Epithelial cell of esophagus (primary cell): ENCODE measurements at regions not wholly inside any gene's neighbourhood (a gene's known extent, or its start where the extent isn't known, plus 50 kb on each side); places are given as distances from the start of the nearest gene placed in this dataset.
A peak's percentile ranks its signal among the peaks of the same experiment; 100 is the strongest.

ENCODE experiments used
- DNase-seq: peaks from one replicate; pipeline ENCODE4 v3.0.0; 2010; ENCODE audit warnings: low read depth
- H3K4me3 ChIP-seq: 2 replicates; pipeline ENCODE4 v1.5.1; 2011; ENCODE audit warnings: mild to moderate bottlenecking, low read length, control low read depth
- TF ChIP-seq, protein P1 (sequence below): IDR thresholded peaks from 2 replicates; pipeline ENCODE4 v1.5.1; 2011; ENCODE audit warnings: low read depth, mild to moderate bottlenecking, low read length, control low read depth, inconsistent platforms; ENCODE audit not compliant: insufficient read depth; ENCODE audit errors: missing control alignments

DNA sequence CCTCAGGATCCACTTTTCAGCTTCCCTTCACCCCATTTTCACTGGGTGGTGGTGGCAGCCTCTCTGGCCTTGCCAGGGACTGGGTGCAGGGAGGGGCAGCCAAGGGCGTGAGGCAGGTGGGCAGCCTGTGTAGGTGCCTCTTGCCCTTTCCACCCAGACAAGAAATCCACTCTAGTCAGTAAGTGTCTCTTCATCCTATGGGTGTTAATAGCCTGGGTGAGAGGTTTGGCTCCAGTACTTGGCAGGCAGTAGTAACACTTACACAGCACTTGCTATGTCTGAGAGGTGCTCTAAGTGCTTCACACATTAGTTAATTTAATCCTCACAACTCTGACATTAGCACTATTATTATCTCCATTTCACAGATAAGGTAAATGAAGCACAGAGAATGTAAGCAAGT, 171.9 kb downstream of the EMP1 start:
- H3K4me3 ChIP-seq: no peak overlapping the region
- TF ChIP-seq, protein P1, sequence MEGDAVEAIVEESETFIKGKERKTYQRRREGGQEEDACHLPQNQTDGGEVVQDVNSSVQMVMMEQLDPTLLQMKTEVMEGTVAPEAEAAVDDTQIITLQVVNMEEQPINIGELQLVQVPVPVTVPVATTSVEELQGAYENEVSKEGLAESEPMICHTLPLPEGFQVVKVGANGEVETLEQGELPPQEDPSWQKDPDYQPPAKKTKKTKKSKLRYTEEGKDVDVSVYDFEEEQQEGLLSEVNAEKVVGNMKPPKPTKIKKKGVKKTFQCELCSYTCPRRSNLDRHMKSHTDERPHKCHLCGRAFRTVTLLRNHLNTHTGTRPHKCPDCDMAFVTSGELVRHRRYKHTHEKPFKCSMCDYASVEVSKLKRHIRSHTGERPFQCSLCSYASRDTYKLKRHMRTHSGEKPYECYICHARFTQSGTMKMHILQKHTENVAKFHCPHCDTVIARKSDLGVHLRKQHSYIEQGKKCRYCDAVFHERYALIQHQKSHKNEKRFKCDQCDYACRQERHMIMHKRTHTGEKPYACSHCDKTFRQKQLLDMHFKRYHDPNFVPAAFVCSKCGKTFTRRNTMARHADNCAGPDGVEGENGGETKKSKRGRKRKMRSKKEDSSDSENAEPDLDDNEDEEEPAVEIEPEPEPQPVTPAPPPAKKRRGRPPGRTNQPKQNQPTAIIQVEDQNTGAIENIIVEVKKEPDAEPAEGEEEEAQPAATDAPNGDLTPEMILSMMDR: no peak
- no peak for DNase-seq

DNA sequence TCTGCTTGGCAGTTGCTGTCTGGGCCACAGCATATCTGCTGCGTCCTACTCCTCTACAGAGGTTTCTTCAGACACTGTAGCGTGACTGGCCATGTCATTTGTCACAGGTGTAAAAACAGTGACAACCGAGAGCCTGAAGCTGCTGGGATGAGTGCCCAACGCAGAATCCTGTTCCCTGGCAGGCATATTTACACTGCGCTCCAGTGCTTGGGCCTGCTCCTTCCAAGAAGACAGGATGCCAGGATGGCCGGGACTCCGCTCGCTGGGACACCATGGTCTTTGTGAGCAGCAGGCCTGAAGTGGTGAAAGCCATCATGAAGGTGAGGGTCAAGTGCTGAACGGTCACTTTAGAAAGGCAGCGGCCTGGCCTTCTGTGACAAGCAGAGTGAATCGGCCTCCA, 171.4 kb downstream of the EMP1 start:
- TF ChIP-seq, protein P1: no peak
- no peak for DNase-seq
- H3K4me3 ChIP-seq: no peak overlapping the region

DNA sequence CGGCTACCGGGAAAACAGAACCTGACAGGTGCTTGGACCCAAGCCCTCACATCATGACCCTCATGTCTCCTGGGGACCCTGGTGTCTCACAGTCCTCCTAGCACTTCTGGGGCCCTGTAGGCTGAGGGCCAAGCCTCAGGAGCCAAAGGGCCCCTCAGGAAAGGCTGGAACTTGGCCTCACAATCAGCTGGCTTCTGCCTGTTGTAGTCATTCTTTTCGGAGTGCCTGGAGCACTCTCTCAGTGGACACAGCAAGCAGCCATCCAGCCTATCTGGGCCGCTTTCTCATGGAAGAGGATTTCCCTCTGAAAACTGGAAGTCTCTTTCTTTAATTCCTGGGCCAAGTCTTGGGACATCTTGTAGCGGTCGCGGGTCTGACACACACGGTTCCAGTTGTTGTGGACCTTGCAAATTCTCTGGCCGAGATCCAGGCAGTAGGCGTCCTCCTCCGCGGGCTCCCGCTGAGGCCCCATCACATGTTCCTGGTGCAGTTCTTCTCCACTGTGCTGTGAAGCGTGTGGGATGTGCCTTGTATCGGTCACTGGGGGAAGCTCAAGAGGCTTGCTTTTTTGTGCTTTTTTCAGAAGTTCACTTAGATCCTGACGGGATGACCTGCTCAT, 169.3 kb downstream of the EMP1 start:
- TF ChIP-seq, protein P1: no peak
- no peak overlapping the region for H3K4me3 ChIP-seq
- no peak for DNase-seq

DNA sequence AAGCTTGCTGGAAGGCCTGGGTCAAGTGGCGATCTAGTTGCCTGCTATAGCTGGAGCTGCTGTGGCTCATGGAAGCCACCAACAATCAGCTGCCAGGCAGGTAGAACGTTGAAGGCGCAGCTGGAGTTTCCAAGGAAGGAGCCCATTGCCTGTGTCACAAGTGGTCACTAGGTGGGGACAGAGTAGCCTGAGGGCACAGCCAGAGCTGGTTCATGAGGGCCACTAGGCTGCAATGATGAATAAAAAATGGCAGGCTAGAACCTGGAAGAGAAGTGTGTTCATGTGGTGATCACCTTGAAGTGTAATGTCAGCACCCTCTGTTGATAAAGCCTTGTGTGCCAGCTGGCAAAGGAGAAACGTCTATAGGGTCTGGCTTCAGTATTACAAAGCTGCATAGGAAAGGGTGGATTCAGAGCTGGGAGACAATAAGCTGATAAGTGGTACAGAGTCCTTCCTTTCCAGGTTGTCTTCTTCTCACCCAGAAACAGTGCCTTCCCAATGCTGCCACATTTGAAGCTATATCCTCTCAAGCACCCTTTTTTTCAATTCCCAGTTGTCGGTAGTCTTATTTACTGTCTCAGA, 165.8 kb downstream of the EMP1 start:
- TF ChIP-seq, protein P1: peak; percentile 66
- no peak overlapping the region for H3K4me3 ChIP-seq
- DNase-seq: peak; percentile 68

DNA sequence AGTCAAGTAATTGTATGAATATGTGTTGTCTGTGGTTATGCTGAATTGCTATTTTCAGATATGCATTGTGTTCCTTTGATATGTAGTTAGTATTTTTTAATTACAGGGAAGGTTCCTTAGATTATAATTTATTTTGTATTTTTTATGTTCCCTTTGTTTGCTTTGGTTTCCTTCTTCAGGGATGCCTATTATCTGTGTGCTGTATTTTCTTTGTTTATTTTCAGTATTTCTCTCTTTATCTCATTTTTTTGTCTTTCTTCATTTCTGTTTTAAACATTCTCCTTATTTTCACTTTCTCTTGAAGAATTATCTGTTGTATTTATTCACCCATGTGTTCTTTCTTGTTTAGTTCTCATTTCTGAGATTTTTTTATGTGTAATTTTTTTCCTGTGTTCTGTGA, 163.1 kb downstream of the EMP1 start:
- H3K4me3 ChIP-seq: no peak overlapping the region
- TF ChIP-seq, protein P1: no peak
- no peak for DNase-seq

DNA sequence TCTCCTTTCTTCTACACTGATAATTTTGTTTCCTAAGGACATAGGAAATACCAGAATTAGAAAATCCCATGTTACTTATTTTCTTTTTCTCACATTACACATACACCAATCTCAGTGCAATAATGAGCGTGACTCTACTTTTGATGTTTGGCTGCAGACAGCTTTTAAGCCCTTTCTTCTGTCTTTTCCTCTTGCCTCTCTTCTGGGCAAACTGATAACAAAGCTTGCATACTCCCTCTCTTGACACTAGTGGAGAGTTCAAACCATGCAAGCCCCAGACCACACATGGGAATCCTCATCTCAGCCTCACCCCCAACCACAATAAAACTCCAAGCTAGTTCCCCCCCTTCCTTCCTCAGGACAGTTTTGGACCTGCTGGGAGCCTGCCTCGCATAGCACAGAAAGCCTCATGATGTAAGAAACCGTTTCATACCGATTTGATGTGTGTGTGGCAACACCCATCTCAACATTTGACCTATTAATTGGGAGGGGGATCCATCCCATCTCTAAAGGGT, 161.9 kb downstream of the EMP1 start:
- no peak for DNase-seq
- TF ChIP-seq, protein P1: no peak
- H3K4me3 ChIP-seq: no peak overlapping the region

DNA sequence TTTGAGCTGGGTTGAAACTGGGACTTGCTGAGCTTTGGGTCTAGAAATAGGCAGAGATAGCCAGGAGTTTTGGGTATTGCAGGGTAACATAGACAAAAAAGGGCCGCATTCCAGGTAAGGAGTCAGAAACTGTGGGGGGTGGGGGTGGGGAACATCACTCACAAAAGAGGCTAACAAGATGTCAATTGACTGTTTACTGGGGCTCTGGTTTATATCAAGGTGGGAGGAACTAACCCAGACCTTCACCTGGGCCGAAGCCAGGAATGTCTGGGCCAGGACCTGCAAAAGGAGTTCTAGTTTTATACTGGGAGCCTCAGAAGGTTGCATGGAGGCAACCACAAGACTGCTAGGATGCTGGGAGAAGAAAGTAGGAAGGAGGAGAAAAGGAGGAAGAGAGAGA, 154.4 kb downstream of the EMP1 start:
- no peak for DNase-seq
- no peak overlapping the region for H3K4me3 ChIP-seq
- TF ChIP-seq, protein P1: no peak
